HG03520 (cell line): ENCODE measurements at regions not wholly inside any gene's neighbourhood (a gene's known extent, or its start where the extent isn't known, plus 50 kb on each side); places are given as distances from the start of the nearest gene placed in this dataset.
"Not testable (repeated sequence)": the region's sequence is repeated elsewhere in the genome, so short reads cannot be mapped to it uniquely, and the experiment has no call there.

ENCODE experiments used
- ATAC-seq: cut with Tn5 transposase; IDR thresholded peaks from one replicate; pipeline ENCODE4 v1.9.1; 2021; ENCODE audit warnings: mild to moderate bottlenecking, moderate library complexity; ENCODE audit not compliant: unreplicated experiment

DNA sequence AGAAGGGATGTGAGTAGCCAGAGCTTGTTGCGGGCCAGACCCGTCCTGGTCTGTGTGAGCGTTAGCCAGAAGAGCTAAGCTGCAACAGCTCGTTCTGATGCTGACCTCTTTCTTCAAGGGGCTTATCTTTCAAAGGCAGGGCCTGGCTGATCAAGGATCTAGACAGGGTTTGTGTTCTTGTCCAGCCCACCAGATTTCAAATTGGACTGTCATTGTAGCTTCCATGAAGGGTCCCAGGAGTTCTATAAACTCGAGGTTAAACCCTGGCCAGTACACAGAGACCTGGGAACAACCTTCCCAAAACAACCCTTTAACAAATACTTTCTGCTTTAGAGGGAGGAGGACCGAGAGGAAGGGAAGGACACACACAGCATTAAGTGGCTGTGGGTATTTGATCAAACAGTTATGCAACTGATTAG lies 153.0 kb upstream of the TUT7 start:
- ATAC-seq, result no peak

- ATAC-seq, result no peak
These were observed 149.7 kb upstream of the TUT7 start for GRCh38 chr9:86503942-86504341.

GRCh38 chr9:86503314-86503713 lies 149.1 kb upstream of the TUT7 start:
- no peak for ATAC-seq

GRCh38 chr9:86500667-86501435 lies 146.6 kb upstream of the TUT7 start:
- ATAC-seq, result no peak

DNA sequence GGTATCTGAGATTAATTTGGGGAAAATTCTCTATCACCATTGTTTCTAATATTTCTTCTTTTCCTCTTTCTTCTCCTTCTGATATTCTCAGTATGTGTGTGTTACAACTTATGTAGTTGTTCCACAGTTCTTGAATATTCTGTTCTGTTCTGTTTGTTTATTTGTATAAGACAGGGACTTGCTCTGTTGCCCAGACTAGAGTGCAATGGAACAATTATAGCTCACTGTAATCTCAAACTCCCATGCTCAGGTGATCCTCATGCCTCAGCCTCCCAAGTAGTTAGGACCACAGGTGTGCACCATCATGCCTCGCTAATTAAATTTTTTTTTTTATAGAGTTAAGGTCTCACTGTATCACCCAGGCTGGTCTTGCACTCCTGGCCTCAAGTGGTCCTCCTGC lies 145.8 kb upstream of the TUT7 start:
- no peak for ATAC-seq

- no peak for ATAC-seq
These were observed 140.5 kb upstream of the TUT7 start for GRCh38 chr9:86494644-86495111.

- no peak for ATAC-seq
These were observed 137.5 kb upstream of the TUT7 start for GRCh38 chr9:86491468-86492266.

- ATAC-seq, result no peak
These were observed 134.6 kb upstream of the TUT7 start for GRCh38 chr9:86488794-86489193.

DNA sequence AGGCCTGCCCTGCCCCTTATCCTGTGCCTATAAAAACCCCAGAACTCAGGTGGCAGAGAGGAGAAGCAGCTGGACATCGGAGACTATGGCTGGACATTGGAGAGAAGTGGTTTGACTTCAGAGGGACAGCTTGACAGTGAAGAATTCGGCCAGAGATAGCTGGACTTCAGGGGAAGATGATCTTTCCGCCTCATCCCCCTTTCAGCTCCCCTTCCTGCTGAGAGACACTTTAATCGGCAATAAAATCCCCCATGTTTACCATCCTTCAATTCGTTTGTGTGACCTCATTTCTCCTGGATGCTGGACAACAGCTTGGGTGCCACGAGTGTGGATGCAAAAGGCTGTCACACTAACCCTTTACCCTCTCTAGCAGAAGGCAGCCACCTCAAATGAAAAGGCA lies 134.1 kb upstream of the TUT7 start:
- no peak for ATAC-seq

DNA sequence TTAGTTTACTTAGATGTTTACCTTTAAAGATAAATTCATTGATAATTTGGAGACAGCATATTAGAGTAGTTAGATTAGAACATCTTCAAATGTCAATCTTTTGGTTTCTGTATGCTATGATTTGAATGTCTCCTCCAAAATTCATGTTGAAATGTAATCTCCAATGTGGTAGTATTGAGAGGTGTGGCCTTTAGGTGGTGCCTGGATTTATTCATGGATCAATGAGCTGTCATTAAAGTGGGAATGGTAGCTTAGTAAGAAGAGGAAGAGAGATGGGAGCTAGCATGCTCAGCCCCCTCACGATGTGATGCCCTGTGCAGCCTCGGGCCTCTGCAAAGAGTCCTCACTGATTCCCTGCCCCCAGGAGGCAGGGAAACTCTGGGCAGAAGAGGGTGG lies 133.6 kb upstream of the TUT7 start:
- ATAC-seq, result no peak

- no peak for ATAC-seq
These were observed 133.0 kb upstream of the TUT7 start for GRCh38 chr9:86486891-86487837.

DNA sequence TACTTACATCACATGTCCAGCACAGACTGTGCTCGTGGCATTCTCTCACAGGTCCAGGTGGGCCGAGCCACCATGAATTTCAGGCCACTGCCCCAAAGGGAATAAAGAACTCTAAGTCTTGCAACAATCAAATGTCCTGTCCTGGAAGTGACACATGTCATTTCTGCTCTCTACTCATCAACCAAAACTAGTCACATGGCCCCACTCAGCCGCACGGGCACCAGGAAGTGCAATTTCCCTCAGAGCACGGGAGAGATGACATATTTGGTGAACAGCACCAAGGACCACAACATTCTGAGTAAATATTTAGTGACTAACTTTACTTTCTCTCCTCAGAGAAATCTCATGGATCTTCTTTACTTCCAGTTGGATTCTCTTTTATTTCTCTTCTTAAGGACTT lies 131.1 kb upstream of the TUT7 start:
- no peak for ATAC-seq

- ATAC-seq, result no peak
These were observed 129.3 kb upstream of the TUT7 start for GRCh38 chr9:86483496-86483895.

DNA sequence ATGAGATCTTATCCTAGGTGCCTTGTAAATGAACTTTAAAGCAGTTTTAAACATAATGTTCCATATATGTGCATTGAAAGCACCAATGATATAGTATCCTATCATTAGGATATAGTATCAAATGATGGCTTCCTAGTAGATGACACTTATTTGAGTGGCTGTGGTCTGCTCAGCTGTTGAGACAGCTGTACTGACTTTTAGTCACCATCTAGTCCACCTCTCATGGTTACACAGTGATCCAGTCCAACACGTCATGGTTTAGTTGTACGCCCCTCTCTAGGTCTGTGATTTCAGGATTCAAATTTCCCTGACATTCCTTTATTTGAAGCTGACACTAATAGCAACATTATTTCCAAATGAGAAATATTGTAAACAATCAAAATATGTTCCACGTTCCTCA lies 127.3 kb upstream of the TUT7 start:
- ATAC-seq, result no peak

DNA sequence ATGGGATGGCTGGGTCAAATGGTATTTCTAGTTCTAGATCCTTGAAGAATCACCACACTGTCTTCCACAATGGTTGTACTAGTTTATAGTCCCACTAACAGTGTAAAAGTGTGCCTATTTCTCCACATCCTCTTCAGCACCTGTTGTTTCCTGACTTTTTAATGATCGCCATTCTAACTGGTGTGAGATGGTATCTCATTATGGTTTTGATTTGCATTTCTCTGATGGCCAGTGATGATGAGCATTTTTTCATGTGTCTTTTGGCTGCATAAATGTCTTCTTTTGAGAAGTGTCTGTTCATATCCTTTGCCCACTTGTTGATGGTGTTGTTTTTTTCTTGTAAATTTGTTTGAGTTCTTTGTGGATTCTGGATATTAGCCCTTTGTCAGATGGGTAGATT lies 121.0 kb upstream of the TUT7 start:
- ATAC-seq, result not testable (repeated sequence)

- no peak for ATAC-seq
These were observed 117.1 kb upstream of the TUT7 start for GRCh38 chr9:86471171-86471815.

DNA sequence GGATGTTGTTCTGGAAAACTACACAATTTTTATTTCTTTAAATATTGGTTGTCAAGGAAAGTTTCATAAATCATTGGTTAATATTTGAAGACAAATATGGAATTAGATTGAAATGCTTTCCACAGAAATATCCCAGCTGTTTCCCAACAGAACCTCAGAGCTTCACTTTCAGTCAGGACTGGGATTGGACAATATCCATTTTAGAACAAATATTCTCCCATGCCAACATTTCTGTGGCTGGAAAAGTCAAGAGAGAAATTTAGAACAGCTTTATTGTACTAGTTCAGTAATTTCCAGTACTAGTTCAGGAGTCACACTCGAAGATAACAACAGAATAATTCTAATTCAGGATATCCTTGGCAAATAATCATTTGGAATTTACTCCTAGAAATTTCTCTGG lies 116.1 kb upstream of the TUT7 start:
- no peak for ATAC-seq

DNA sequence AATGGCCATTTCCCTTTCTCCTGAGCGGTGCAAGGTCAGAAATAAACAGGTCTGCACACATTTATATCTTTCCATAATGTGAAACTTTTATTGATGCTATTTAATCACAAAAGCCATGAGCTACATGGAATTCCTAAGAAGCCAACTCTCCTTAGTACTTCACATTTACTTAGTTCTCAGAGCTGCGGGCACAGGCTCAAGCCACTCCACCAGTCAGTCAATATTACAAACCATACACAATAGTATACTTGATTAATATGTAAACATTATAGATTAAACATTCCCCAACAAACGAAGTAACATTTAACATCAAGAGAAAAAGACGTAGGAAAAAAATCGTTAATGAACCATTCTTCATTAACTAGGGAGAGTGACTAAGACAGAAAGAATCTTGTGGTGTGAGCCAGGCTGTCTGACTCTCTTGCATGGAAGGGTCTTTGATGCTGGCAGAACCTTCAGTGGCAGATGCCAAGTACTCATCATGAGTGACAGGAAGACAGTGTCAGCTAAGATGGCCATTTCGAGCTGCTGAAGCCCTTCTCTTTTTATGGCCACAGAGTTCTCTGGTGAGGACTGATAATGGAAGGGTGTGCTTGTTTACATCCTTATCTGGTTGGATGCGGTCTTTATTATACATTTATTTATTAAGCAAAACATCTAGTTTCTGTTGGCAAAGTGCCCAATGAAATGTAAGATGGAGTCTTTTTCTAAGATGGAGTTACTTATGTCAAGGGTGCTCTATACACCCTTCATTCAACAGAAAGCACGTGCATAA lies 115.5 kb upstream of the TUT7 start:
- ATAC-seq, result no peak

DNA sequence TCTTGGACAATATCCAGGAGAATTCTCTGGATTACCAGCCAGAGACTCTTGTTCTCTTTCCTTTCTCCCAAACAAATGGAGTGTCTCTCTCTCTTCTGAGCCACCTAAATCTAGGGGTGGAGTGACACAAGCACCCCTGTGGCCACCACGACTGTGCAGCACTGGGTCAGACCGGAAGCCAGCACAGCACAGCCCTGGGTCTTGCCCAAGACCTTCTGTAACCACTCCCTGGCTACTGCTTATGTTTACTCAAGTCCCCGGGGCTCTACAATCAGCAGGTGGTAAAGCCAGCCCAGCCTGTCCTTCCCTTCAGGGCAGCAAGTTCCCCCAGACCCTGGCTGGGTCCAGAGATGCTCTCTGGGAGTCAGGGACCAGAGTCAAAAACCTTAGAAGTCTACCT lies 110.0 kb upstream of the TUT7 start:
- no peak for ATAC-seq
